ENCODE measurements at regions not wholly inside any gene's neighbourhood (a gene's known extent, or its start where the extent isn't known, plus 50 kb on each side); places are given as distances from the start of the nearest gene placed in this dataset.

DNA sequence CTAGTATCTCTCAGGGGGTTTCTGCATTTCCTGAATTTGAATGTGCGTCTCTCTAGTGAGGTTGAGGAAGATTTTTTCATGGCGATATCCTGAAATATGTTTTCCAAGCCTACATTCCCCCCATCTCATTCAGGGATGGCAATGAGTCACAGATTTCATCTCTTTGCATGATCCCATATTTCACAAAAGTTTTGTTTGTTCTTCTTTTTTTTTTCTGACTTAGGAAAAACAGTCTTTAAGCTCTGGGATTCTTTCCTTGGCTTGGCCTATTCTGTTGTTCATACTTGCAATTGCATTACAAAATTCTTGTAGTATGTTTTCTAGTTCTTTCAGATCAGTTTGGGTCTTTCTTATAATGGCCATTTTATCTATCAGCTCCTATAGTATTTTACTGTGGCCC, 136.5 kb downstream of the DSEL start:
- H3K9me3 Mint-ChIP-seq = no peaks in the 10 kb centered on the region
- H3K4me1 Mint-ChIP-seq = no peaks in the 10 kb centered on the region
- H3K27ac Mint-ChIP-seq = no peak overlapping the region
- H3K4me3 Mint-ChIP-seq = no peak overlapping the region
- no peak for TF ChIP-seq CTCF (IDR thresholded peaks at IDR 0.05; ENCODE audit: unreplicated experiment in 3 of 3)
- no peaks in the 10 kb centered on the region for H3K27me3 Mint-ChIP-seq (ENCODE audit: low read depth)
- H3K36me3 Mint-ChIP-seq (ENCODE audit: low read depth) = no peaks in the 10 kb centered on the region

- Mint-ChIP-seq H3K36me3 (ENCODE audit: low read depth) (no peaks in the 10 kb centered on the region), H3K4me1 (no peaks in the 10 kb centered on the region), H3K4me3 (no peak overlapping the region), H3K27ac (no peak overlapping the region), H3K9me3 (no peaks in the 10 kb centered on the region), H3K27me3 (ENCODE audit: low read depth) (no peaks in the 10 kb centered on the region)
- no peak for TF ChIP-seq CTCF (IDR thresholded peaks at IDR 0.05; ENCODE audit: unreplicated experiment in 3 of 3)
Measured at GRCh38 chr18:67376372-67376771, 140.1 kb downstream of the DSEL start.

GRCh38 chr18:67373636-67374035, 142.9 kb downstream of the DSEL start:
- no peak overlapping the region for H3K27ac Mint-ChIP-seq
- no peak overlapping the region for H3K4me3 Mint-ChIP-seq
- H3K9me3 Mint-ChIP-seq = no peaks in the 10 kb centered on the region
- no peaks in the 10 kb centered on the region for H3K27me3 Mint-ChIP-seq (ENCODE audit: low read depth)
- H3K4me1 Mint-ChIP-seq = no peaks in the 10 kb centered on the region
- H3K36me3 Mint-ChIP-seq (ENCODE audit: low read depth) = no peaks in the 10 kb centered on the region
- TF ChIP-seq CTCF (IDR thresholded peaks at IDR 0.05; ENCODE audit: unreplicated experiment in 3 of 3) = no peak

- H3K27ac Mint-ChIP-seq = no peak overlapping the region
- no peaks in the 10 kb centered on the region for H3K4me1 Mint-ChIP-seq
Measured at GRCh38 chr18:67367540-67367939, 149.0 kb downstream of the DSEL start.

GRCh38 chr18:67363694-67364093, 152.8 kb downstream of the DSEL start:
- no peak for TF ChIP-seq CTCF (IDR thresholded peaks at IDR 0.05; ENCODE audit: unreplicated experiment in 3 of 3)
- H3K4me3 Mint-ChIP-seq = no peak overlapping the region
- no peaks in the 10 kb centered on the region for H3K27me3 Mint-ChIP-seq (ENCODE audit: low read depth)
- peaks cover 10% of the 10 kb centered on the region for H3K4me1 Mint-ChIP-seq
- no peak overlapping the region for H3K27ac Mint-ChIP-seq
- H3K36me3 Mint-ChIP-seq (ENCODE audit: low read depth) = no peaks in the 10 kb centered on the region
- H3K9me3 Mint-ChIP-seq = no peaks in the 10 kb centered on the region

More at GRCh38 chr18:67367540-67367939, 149.0 kb downstream of the DSEL start:
- Mint-ChIP-seq H3K9me3 (no peaks in the 10 kb centered on the region), H3K36me3 (ENCODE audit: low read depth) (no peaks in the 10 kb centered on the region), H3K4me3 (no peak overlapping the region), H3K27me3 (ENCODE audit: low read depth) (no peaks in the 10 kb centered on the region)
- no peak for TF ChIP-seq CTCF (IDR thresholded peaks at IDR 0.05; ENCODE audit: unreplicated experiment in 3 of 3)

- Mint-ChIP-seq H3K4me1 (peaks cover 10% of the 10 kb centered on the region), H3K27ac (no peak overlapping the region), H3K9me3 (no peaks in the 10 kb centered on the region), H3K4me3 (no peak overlapping the region), H3K36me3 (ENCODE audit: low read depth) (no peaks in the 10 kb centered on the region), H3K27me3 (ENCODE audit: low read depth) (no peaks in the 10 kb centered on the region)
- no peak for TF ChIP-seq CTCF (IDR thresholded peaks at IDR 0.05; ENCODE audit: unreplicated experiment in 3 of 3)
Measured at GRCh38 chr18:67362906-67363305, 153.6 kb downstream of the DSEL start.
